ENCODE measurements at regions not wholly inside any gene's neighbourhood (a gene's known extent, or its start where the extent isn't known, plus 50 kb on each side); places are given as distances from the start of the nearest gene placed in this dataset.

- H3K4me3 ChIP-seq (ENCODE audit: low read length): no peak overlapping the region
- H3K27me3 ChIP-seq (ENCODE audit: control insufficient read depth, low read length): no peaks in the 10 kb centered on the region
- H3K79me2 ChIP-seq (ENCODE audit: control insufficient read depth, low read length): no peaks in the 10 kb centered on the region
- no peaks in the 10 kb centered on the region for H3K36me3 ChIP-seq (ENCODE audit: control insufficient read depth, low read length)
- no peaks in the 10 kb centered on the region for H3F3A ChIP-seq (ENCODE audit: control insufficient read depth, insufficient read depth)
- H3K4me2 ChIP-seq (ENCODE audit: low read length): no peak overlapping the region
- H3K4me1 ChIP-seq (ENCODE audit: control insufficient read depth, low read length): no peaks in the 10 kb centered on the region
- H3K27ac ChIP-seq (ENCODE audit: low read depth, low read length): no peak overlapping the region
- TF ChIP-seq EZH2phosphoT487 (IDR thresholded peaks at IDR 0.05; ENCODE audit: borderline replicate concordance, low read length) (no peak), CTCF (IDR thresholded peaks at IDR 0.05; ENCODE audit: low read depth, low read length, poor library complexity, severe bottlenecking) (no peak)
- H4K20me1 ChIP-seq (ENCODE audit: control insufficient read depth, insufficient read depth, low read depth, low read length): no peaks in the 10 kb centered on the region
- no peaks in the 10 kb centered on the region for H3K9me3 ChIP-seq (ENCODE audit: control insufficient read depth, insufficient read depth, low read length)
- no peaks in the 10 kb centered on the region for H3K9me2 ChIP-seq (replicated peaks; ENCODE audit: control insufficient read depth, low read length)
Observed at GRCh38 chr12:38137287-38137686, 179.3 kb upstream of the ALG10B start.

- H4K20me1 ChIP-seq (ENCODE audit: control insufficient read depth, insufficient read depth, low read depth, low read length): no peaks in the 10 kb centered on the region
- H3K4me1 ChIP-seq (ENCODE audit: control insufficient read depth, low read length): no peaks in the 10 kb centered on the region
- H3K9me2 ChIP-seq (replicated peaks; ENCODE audit: control insufficient read depth, low read length): no peaks in the 10 kb centered on the region
- no peak overlapping the region for H3K27ac ChIP-seq (ENCODE audit: low read depth, low read length)
- no peaks in the 10 kb centered on the region for H3F3A ChIP-seq (ENCODE audit: control insufficient read depth, insufficient read depth)
- no peak overlapping the region for H3K4me2 ChIP-seq (ENCODE audit: low read length)
- no peaks in the 10 kb centered on the region for H3K27me3 ChIP-seq (ENCODE audit: control insufficient read depth, low read length)
- H3K79me2 ChIP-seq (ENCODE audit: control insufficient read depth, low read length): no peaks in the 10 kb centered on the region
- H3K36me3 ChIP-seq (ENCODE audit: control insufficient read depth, low read length): no peaks in the 10 kb centered on the region
- H3K4me3 ChIP-seq (ENCODE audit: low read length): no peak overlapping the region
- no peaks in the 10 kb centered on the region for H3K9me3 ChIP-seq (ENCODE audit: control insufficient read depth, insufficient read depth, low read length)
- TF ChIP-seq EZH2phosphoT487 (IDR thresholded peaks at IDR 0.05; ENCODE audit: borderline replicate concordance, low read length) (no peak), CTCF (IDR thresholded peaks at IDR 0.05; ENCODE audit: low read depth, low read length, poor library complexity, severe bottlenecking) (no peak)
Observed at GRCh38 chr12:38137716-38138115, 178.9 kb upstream of the ALG10B start.

GRCh38 chr12:38138225-38139221, 178.1 kb upstream of the ALG10B start:
- peak; percentile 86 for TF ChIP-seq CTCF (IDR thresholded peaks at IDR 0.05; ENCODE audit: low read depth, low read length, poor library complexity, severe bottlenecking)
- TF ChIP-seq EZH2phosphoT487 (IDR thresholded peaks at IDR 0.05; ENCODE audit: borderline replicate concordance, low read length): no peak
- Histone ChIP-seq H3K4me1 (ENCODE audit: control insufficient read depth, low read length) (no peaks in the 10 kb centered on the region), H3K27me3 (ENCODE audit: control insufficient read depth, low read length) (no peaks in the 10 kb centered on the region), H3K9me3 (ENCODE audit: control insufficient read depth, insufficient read depth, low read length) (no peaks in the 10 kb centered on the region), H3K4me2 (ENCODE audit: low read length) (peak overlapping the region; percentile 30; the same call in 1 of the 2 replicates), H3K79me2 (ENCODE audit: control insufficient read depth, low read length) (no peaks in the 10 kb centered on the region), H3K9me2 (replicated peaks; ENCODE audit: control insufficient read depth, low read length) (no peaks in the 10 kb centered on the region), H3F3A (ENCODE audit: control insufficient read depth, insufficient read depth) (no peaks in the 10 kb centered on the region), H3K36me3 (ENCODE audit: control insufficient read depth, low read length) (no peaks in the 10 kb centered on the region), H3K4me3 (ENCODE audit: low read length) (no peak overlapping the region), H4K20me1 (ENCODE audit: control insufficient read depth, insufficient read depth, low read depth, low read length) (no peaks in the 10 kb centered on the region), H3K27ac (ENCODE audit: low read depth, low read length) (no peak overlapping the region)
